HG03095 (cell line): ENCODE measurements at regions not wholly inside any gene's neighbourhood (a gene's known extent, or its start where the extent isn't known, plus 50 kb on each side); places are given as distances from the start of the nearest gene placed in this dataset.

ENCODE experiments used
- ATAC-seq: cut with Tn5 transposase; IDR thresholded peaks from one replicate; pipeline ENCODE4 v1.9.1; 2021; ENCODE audit warnings: moderate library complexity; ENCODE audit not compliant: unreplicated experiment

GRCh38 chr4:164377277-164377676 lies 376.7 kb upstream of the SMIM31 start:
- ATAC-seq = no peak

GRCh38 chr4:164378361-164378760 lies 375.6 kb upstream of the SMIM31 start:
- no peak for ATAC-seq

GRCh38 chr4:164379694-164380093 lies 374.2 kb upstream of the SMIM31 start:
- ATAC-seq = no peak

GRCh38 chr4:164381859-164382258 lies 372.1 kb upstream of the SMIM31 start:
- no peak for ATAC-seq

GRCh38 chr4:164383058-164383357 lies 370.9 kb upstream of the SMIM31 start:
- no peak for ATAC-seq

GRCh38 chr4:164383358-164384220 lies 370.3 kb upstream of the SMIM31 start:
- no peak for ATAC-seq

- no peak for ATAC-seq
Observed at GRCh38 chr4:164384416-164384815, 369.5 kb upstream of the SMIM31 start.

- no peak for ATAC-seq
Observed at GRCh38 chr4:164396439-164396838, 357.5 kb upstream of the SMIM31 start.

GRCh38 chr4:164402554-164402953 lies 351.4 kb upstream of the SMIM31 start:
- no peak for ATAC-seq

GRCh38 chr4:164405774-164406173 lies 348.2 kb upstream of the SMIM31 start:
- no peak for ATAC-seq

- ATAC-seq = no peak
Observed at GRCh38 chr4:164408831-164409230, 345.1 kb upstream of the SMIM31 start.

GRCh38 chr4:164410401-164410800 lies 343.5 kb upstream of the SMIM31 start:
- ATAC-seq = no peak

- no peak for ATAC-seq
Observed at GRCh38 chr4:164412246-164412645, 341.7 kb upstream of the SMIM31 start.

- ATAC-seq = no peak
Observed at GRCh38 chr4:164413743-164414142, 340.2 kb upstream of the SMIM31 start.

- no peak for ATAC-seq
Observed at GRCh38 chr4:164423819-164424218, 330.1 kb upstream of the SMIM31 start.

- ATAC-seq = no peak
Observed at GRCh38 chr4:164424846-164425245, 329.1 kb upstream of the SMIM31 start.

GRCh38 chr4:164428561-164428960 lies 325.4 kb upstream of the SMIM31 start:
- ATAC-seq = no peak

- no peak for ATAC-seq
Observed at GRCh38 chr4:164438321-164438720, 315.6 kb upstream of the SMIM31 start.

- ATAC-seq = no peak
Observed at GRCh38 chr4:164439037-164439436, 314.9 kb upstream of the SMIM31 start.

GRCh38 chr4:164440199-164440598 lies 313.7 kb upstream of the SMIM31 start:
- no peak for ATAC-seq

- ATAC-seq = no peak
Observed at GRCh38 chr4:164441109-164441508, 312.8 kb upstream of the SMIM31 start.

- ATAC-seq = no peak
Observed at GRCh38 chr4:164442180-164442579, 311.8 kb upstream of the SMIM31 start.

- no peak for ATAC-seq
Observed at GRCh38 chr4:164446516-164446915, 307.4 kb upstream of the SMIM31 start.
